Activated CD8-positive, alpha-beta T cell treated with anti-CD3 and anti-CD28 coated beads for 36 hours (primary cell): ENCODE measurements at regions not wholly inside any gene's neighbourhood (a gene's known extent, or its start where the extent isn't known, plus 50 kb on each side); places are given as distances from the start of the nearest gene placed in this dataset.

ENCODE experiments used
- ATAC-seq: fragments of 200-7000 bp; cut with Tn5 transposase; one replicate; pipeline ENCODE4 v1.10.0; 2021; ENCODE audit warnings: mild to moderate bottlenecking, moderate library complexity
- CTCF ChIA-PET: fragments of 350-600 bp; sonication (Branson Sonifier 250); formaldehyde crosslinking; loops from one replicate; lab custom pipeline; 2021; ENCODE audit warnings: antibody characterized with exemption; lab: Charles Lee
- POLR2A ChIA-PET: fragments of 350-600 bp; sonication (Branson Sonifier 250); formaldehyde crosslinking; loops from one replicate; lab custom pipeline; 2021; ENCODE audit warnings: antibody characterized with exemption; lab: Charles Lee
- DNase-seq: peaks from one replicate; pipeline ENCODE4 v3.0.0-alpha.2; 2020
- H3K27ac Mint-ChIP-seq: one replicate; pipeline ENCODE4 v1.8.0; 2021; ENCODE audit warnings: mild to moderate bottlenecking, mixed read lengths
- H3K27me3 Mint-ChIP-seq: one replicate; pipeline ENCODE4 v1.8.0; 2021; ENCODE audit warnings: mixed read lengths
- H3K36me3 Mint-ChIP-seq: one replicate; pipeline ENCODE4 v1.8.0; 2021; ENCODE audit warnings: low read depth, mixed read lengths
- H3K4me1 Mint-ChIP-seq: one replicate; pipeline ENCODE4 v1.8.0; 2021; ENCODE audit warnings: low read depth, mixed read lengths
- H3K4me3 Mint-ChIP-seq: one replicate; pipeline ENCODE4 v1.8.0; 2021; ENCODE audit warnings: mild to moderate bottlenecking, moderate library complexity, mixed read lengths
- H3K9me3 Mint-ChIP-seq: one replicate; pipeline ENCODE4 v1.8.0; 2021; ENCODE audit warnings: mixed read lengths
- CTCF ChIP-seq: fragments of 200-600 bp; IDR thresholded peaks from one replicate; pipeline ENCODE4 v1.8.0; 2022; ENCODE audit warnings: antibody characterized with exemption, mild to moderate bottlenecking
- intact Hi-C: fragments of 100-400 bp; cut with micrococcal nuclease; formaldehyde crosslinking; loops from one replicate; pipeline ENCODE4 v1.10.0; 2022

GRCh38 chr4:35818520-35818919 is 425.8 kb downstream of the ARAP2 start:
- no peak overlapping the region for H3K4me3 Mint-ChIP-seq
- ATAC-seq (no peak), DNase-seq (no peak)
- POLR2A ChIA-PET: no interaction called here
- H3K4me1 Mint-ChIP-seq: no peaks in the 10 kb centered on the region
- H3K27me3 Mint-ChIP-seq: peaks cover 2% of the 10 kb centered on the region
- H3K36me3 Mint-ChIP-seq: no peaks in the 10 kb centered on the region
- no peak for TF ChIP-seq CTCF
- intact Hi-C loops: no loop called here
- H3K27ac Mint-ChIP-seq: no peak overlapping the region
- CTCF ChIA-PET: interaction anchor here (0.7 kb wide), 1 partner anchor 9 kb away, joined by 3 read pairs; no protein-coding TSS in a partner anchor
- no peaks in the 10 kb centered on the region for H3K9me3 Mint-ChIP-seq

GRCh38 chr4:35820003-35820402 is 424.3 kb downstream of the ARAP2 start:
- peaks cover 2% of the 10 kb centered on the region for H3K27me3 Mint-ChIP-seq
- ChIA-PET CTCF (no interaction called here), POLR2A (no interaction called here)

GRCh38 chr4:35824231-35824630 is 420.1 kb downstream of the ARAP2 start:
- TF ChIP-seq CTCF: no peak
- intact Hi-C loops: no loop called here
- no peaks in the 10 kb centered on the region for H3K36me3 Mint-ChIP-seq
- DNase-seq (no peak), ATAC-seq (no peak)
- CTCF ChIA-PET: no interaction called here
- H3K4me1 Mint-ChIP-seq: no peaks in the 10 kb centered on the region
- no peak overlapping the region for H3K4me3 Mint-ChIP-seq
- POLR2A ChIA-PET: no interaction called here
- H3K9me3 Mint-ChIP-seq: no peaks in the 10 kb centered on the region
- H3K27ac Mint-ChIP-seq: no peak overlapping the region
- peaks cover 2% of the 10 kb centered on the region for H3K27me3 Mint-ChIP-seq

More at GRCh38 chr4:35820003-35820402, 424.3 kb downstream of the ARAP2 start:
- H3K4me3 Mint-ChIP-seq: no peak overlapping the region
- no peaks in the 10 kb centered on the region for H3K9me3 Mint-ChIP-seq
- ATAC-seq (no peak), DNase-seq (no peak)
- no peak overlapping the region for H3K27ac Mint-ChIP-seq
- no peaks in the 10 kb centered on the region for H3K36me3 Mint-ChIP-seq
- intact Hi-C loops: no loop called here
- TF ChIP-seq CTCF: no peak
- no peaks in the 10 kb centered on the region for H3K4me1 Mint-ChIP-seq

- intact Hi-C loops: no loop called here
- no peaks in the 10 kb centered on the region for H3K36me3 Mint-ChIP-seq
- ATAC-seq: no peak
- H3K9me3 Mint-ChIP-seq: no peaks in the 10 kb centered on the region
- TF ChIP-seq CTCF: no peak
- no peak overlapping the region for H3K27ac Mint-ChIP-seq
- POLR2A ChIA-PET: no interaction called here
- no peaks in the 10 kb centered on the region for H3K27me3 Mint-ChIP-seq
- no peak overlapping the region for H3K4me3 Mint-ChIP-seq
- CTCF ChIA-PET: no interaction called here
- no peaks in the 10 kb centered on the region for H3K4me1 Mint-ChIP-seq
- DNase-seq: no peak
These were observed 408.4 kb downstream of the ARAP2 start for GRCh38 chr4:35835893-35836292.

- DNase-seq: no peak
- CTCF ChIA-PET: no interaction called here
- POLR2A ChIA-PET: no interaction called here
- H3K36me3 Mint-ChIP-seq: no peaks in the 10 kb centered on the region
- no peak overlapping the region for H3K27ac Mint-ChIP-seq
- no peaks in the 10 kb centered on the region for H3K27me3 Mint-ChIP-seq
- intact Hi-C loops: no loop called here
- ATAC-seq: no peak
- no peak for TF ChIP-seq CTCF
- H3K4me1 Mint-ChIP-seq: no peaks in the 10 kb centered on the region
- no peaks in the 10 kb centered on the region for H3K9me3 Mint-ChIP-seq
- no peak overlapping the region for H3K4me3 Mint-ChIP-seq
These were observed 407.7 kb downstream of the ARAP2 start for GRCh38 chr4:35836596-35836995.
